Common myeloid progenitor, CD34-positive (primary cell): ENCODE measurements at regions not wholly inside any gene's neighbourhood (a gene's known extent, or its start where the extent isn't known, plus 50 kb on each side); places are given as distances from the start of the nearest gene placed in this dataset.

Experiments
- CTCF ChIA-PET: fragments of 350-600 bp; sonication (Branson Sonifier 250); formaldehyde crosslinking; loops from one replicate; lab custom pipeline; 2021; ENCODE audit warnings: antibody characterized with exemption; lab: Charles Lee
- POLR2A ChIA-PET: fragments of 350-600 bp; sonication (Branson Sonifier 250); formaldehyde crosslinking; loops from one replicate; lab custom pipeline; 2021; ENCODE audit warnings: antibody characterized with exemption; lab: Charles Lee
- DNase-seq, 3 donors: peaks; one replicate each; pipeline versions ENCODE4 v3.0.0 to v3.0.0-alpha.2; 2013
- H3K27ac ChIP-seq, 2 experiments: 1 replicate in 1 of 2; 2 replicates in 1 of 2; pipeline ENCODE4 v1.7.0; 2013; ENCODE audit warnings: inconsistent platforms in 2 of 2, low read length in 2 of 2, mild to moderate bottlenecking in 2 of 2, low read depth in 1 of 2, moderate library complexity in 1 of 2; ENCODE audit not compliant: severe bottlenecking in 2 of 2, insufficient read depth in 1 of 2, poor library complexity in 1 of 2
- H3K27me3 ChIP-seq, 5 experiments: replicated peaks in 2 of 5; 1 replicate in 3 of 5; 2 replicates in 2 of 5; pipeline versions ENCODE4 v1.6.1 to v1.7.0; 2013; ENCODE audit warnings: low read length in 4 of 5, mild to moderate bottlenecking in 2 of 5, moderate library complexity in 2 of 5, inconsistent platforms in 1 of 5; ENCODE audit not compliant: insufficient read depth in 5 of 5, control insufficient read depth in 4 of 5
- H3K36me3 ChIP-seq, 4 experiments: 1 replicate in 2 of 4; 2 replicates in 2 of 4; pipeline versions ENCODE4 v1.6.1 to v1.7.0; 2013; ENCODE audit warnings: low read length in 3 of 4, control low read depth in 1 of 4, mild to moderate bottlenecking in 1 of 4; ENCODE audit not compliant: control insufficient read depth in 4 of 4, insufficient read depth in 4 of 4
- H3K4me1 ChIP-seq, 4 experiments: 1 replicate in 3 of 4; 2 replicates in 1 of 4; pipeline versions ENCODE4 v1.6.1 to v1.7.1; 2013; ENCODE audit warnings: low read length in 3 of 4, mild to moderate bottlenecking in 3 of 4, control low read depth in 1 of 4, inconsistent platforms in 1 of 4, moderate library complexity in 1 of 4; ENCODE audit not compliant: control insufficient read depth in 4 of 4, insufficient read depth in 4 of 4; ENCODE audit errors: control extremely low read depth in 1 of 4
- H3K4me3 ChIP-seq, 7 experiments: 1 replicate in 4 of 7; 2 replicates in 3 of 7; pipeline versions ENCODE4 v1.5.1 to v1.7.0; 2013; ENCODE audit warnings: mild to moderate bottlenecking in 7 of 7, low read length in 6 of 7, moderate library complexity in 6 of 7, inconsistent platforms in 2 of 7, low read depth in 2 of 7, control low read depth in 1 of 7; ENCODE audit not compliant: insufficient read depth in 4 of 7, control insufficient read depth in 1 of 7; ENCODE audit errors: extremely low read depth in 1 of 7
- H3K9me3 ChIP-seq, 5 experiments: 1 replicate in 4 of 5; 2 replicates in 1 of 5; pipeline versions ENCODE4 v1.6.1 to v1.7.1; 2013; ENCODE audit warnings: low read length in 4 of 5, mild to moderate bottlenecking in 2 of 5, inconsistent platforms in 1 of 5, low read depth in 1 of 5, moderate library complexity in 1 of 5; ENCODE audit not compliant: control insufficient read depth in 4 of 5, insufficient read depth in 2 of 5; ENCODE audit errors: control extremely low read depth in 1 of 5
- WGBS: methylation state at CpG from one replicate; pipeline ENCODE4 v1.1.5; 2013; ENCODE audit not compliant: insufficient coverage; 5-methylcytosine and 5-hydroxymethylcytosine counted together

DNA sequence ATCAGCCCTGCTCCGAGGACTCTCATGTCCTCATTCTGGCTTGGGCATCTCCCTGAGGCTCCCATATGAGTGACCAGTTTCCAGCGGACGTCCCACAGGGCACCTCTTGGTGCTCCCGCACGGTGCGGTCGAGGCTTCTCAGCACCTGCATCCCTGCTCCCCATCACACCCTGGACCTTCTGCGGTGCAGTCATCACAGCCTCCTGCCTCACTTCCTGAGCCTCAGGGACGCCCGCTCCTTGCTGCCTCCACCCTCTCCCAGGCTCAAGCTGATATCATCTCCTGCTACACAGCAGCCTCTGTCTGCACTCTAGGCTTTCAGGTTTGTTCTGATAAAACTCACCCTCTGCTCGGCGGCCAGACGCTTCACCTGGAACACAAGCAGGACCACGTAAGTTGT lies 185.0 kb downstream of the TMEM18 start:
- WGBS, result 93% methylated on average over 14 of the region's 14 CpGs
- H3K4me1 ChIP-seq, result peaks cover 0 to 5% (median 0%) of the 10 kb centered on the region in 4 experiments
- no peak overlapping the region for H3K27ac ChIP-seq
- CTCF ChIA-PET, result no interaction called here
- no peak for DNase-seq
- POLR2A ChIA-PET, result no interaction called here
- H3K4me3 ChIP-seq, result no peak overlapping the region
- H3K27me3 ChIP-seq, result peaks cover 0 to 2% (median 0%) of the 10 kb centered on the region in 5 experiments
- no peaks in the 10 kb centered on the region for H3K9me3 ChIP-seq
- no peaks in the 10 kb centered on the region for H3K36me3 ChIP-seq

DNA sequence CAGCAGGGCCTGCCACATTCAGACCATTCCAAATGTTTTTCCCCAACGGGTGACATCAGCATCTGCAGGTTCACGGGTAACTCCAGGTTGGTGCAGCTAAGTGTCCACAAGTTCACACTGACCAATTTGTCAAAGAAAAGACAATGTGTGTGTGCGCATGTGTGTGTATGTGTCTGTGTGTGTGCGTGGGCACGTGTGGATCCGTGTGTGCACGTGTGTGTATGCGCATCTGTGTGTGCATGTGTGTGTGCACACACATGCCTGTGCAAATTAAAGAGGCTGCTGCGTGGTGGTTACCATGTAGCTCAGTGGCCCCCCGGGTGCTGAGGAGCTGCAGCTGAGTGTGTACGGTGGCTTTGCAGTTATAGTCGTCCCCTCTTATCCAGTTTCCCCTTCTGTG lies 187.4 kb downstream of the TMEM18 start:
- no peak for DNase-seq
- WGBS, result 98% methylated on average over 6 of the region's 12 CpGs
- Histone ChIP-seq H3K9me3 (no peaks in the 10 kb centered on the region), H3K27me3 (peaks cover 0 to 2% (median 0%) of the 10 kb centered on the region in 5 experiments), H3K4me3 (no peak overlapping the region), H3K4me1 (no peaks in the 10 kb centered on the region), H3K27ac (no peak overlapping the region), H3K36me3 (no peaks in the 10 kb centered on the region)
- ChIA-PET POLR2A (no interaction called here), CTCF (no interaction called here)

DNA sequence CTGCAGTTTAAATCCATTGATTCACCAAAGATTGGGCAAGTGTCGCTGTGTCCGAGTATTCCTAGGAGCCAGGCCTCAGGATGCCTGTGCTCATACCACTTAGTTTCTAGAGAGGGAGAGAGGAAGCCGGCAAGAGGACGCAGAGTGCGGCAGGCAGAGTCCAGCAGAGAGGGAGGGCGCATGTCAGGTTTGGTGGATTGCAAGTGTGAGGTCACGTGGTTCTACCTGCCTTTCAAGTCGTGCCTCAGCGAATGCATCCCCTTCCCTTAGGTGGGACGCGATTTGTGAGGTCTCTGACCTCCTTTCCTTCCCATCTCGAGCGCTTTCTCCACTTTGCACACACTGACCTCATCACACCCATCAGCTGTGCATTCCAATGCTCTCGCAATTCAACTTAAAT lies 188.1 kb downstream of the TMEM18 start:
- CTCF ChIA-PET, result no interaction called here
- no peaks in the 10 kb centered on the region for H3K4me1 ChIP-seq
- POLR2A ChIA-PET, result no interaction called here
- H3K9me3 ChIP-seq, result no peaks in the 10 kb centered on the region
- peaks cover 0 to 2% (median 0%) of the 10 kb centered on the region in 5 experiments for H3K27me3 ChIP-seq
- H3K4me3 ChIP-seq, result no peak overlapping the region
- 95% methylated on average over 14 of the region's 14 CpGs for WGBS
- H3K36me3 ChIP-seq, result no peaks in the 10 kb centered on the region
- DNase-seq, result no peak
- H3K27ac ChIP-seq, result no peak overlapping the region

DNA sequence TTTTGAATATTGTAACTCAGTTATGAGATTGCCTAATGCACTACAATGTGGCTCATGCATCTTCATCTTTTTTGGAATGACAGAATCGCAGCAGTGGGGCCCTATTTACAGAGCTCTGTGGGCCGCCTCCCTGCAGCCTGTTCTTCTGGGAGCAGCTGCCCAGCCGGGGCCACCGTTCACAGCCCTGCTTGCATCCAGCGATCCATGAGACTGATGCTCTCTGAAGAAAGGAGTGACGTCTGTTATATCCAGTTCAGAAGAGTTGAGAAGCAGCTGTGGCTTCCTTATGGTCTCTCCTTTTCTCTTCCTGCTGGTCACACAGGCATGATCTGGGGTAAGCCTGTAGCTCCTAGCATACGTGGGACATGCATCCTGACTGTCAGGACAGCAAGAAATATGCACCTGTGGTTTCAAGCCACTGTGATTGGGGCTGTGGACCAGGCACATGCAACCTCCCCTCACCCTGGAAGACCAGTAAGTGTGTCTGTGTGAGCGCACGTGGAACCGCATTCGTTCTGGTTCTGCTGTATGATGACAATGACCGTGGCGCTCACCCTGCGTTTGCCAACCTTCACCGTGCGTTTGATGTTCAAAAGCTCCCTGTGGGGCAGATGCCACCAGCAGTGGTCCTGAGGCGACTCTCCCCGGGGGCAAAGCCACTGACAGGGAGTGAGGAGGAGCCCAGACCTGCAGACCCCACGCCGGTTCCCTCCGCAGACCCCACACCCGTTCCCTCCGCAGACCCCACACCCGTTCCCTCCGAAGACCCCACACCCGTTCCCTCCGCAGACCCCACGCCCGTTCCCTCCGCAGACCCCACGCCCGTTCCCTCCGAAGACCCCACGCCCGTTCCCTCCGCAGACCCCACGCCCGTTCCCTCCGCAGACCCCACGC lies 189.8 kb downstream of the TMEM18 start:
- Histone ChIP-seq H3K4me3 (no peak overlapping the region), H3K9me3 (no peaks in the 10 kb centered on the region), H3K36me3 (no peaks in the 10 kb centered on the region), H3K4me1 (no peaks in the 10 kb centered on the region), H3K27me3 (peaks cover 0 to 7% (median 0%) of the 10 kb centered on the region in 5 experiments), H3K27ac (no peak overlapping the region)
- CTCF ChIA-PET, result no interaction called here
- whole genome bisulfite sequencing, result 91% methylated on average over 22 of the region's 40 CpGs
- DNase-seq, result no peak
- POLR2A ChIA-PET, result no interaction called here

DNA sequence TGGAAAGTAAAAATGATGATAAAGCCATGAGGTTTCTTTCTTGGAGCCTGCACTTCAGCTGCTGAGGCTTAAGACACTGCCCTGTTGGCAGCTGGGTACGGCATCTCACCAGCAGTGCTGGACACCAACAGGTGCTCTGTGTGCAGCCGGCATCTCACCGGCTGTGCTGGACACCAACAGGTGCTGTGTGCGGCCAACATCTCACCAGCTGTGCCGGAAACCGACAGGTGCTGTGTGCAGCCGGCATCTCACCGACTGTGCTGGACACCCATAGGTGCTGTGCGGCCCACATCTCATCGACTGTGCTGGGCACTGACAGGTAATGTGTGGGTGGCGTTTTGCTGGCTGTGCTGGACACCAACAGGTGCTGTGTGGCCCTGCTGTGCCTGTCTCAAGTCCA lies 190.8 kb downstream of the TMEM18 start:
- H3K36me3 ChIP-seq, result no peaks in the 10 kb centered on the region
- peaks cover 0 to 7% (median 0%) of the 10 kb centered on the region in 5 experiments for H3K27me3 ChIP-seq
- 98% methylated on average over 11 of the region's 11 CpGs for WGBS
- ChIA-PET POLR2A (no interaction called here), CTCF (no interaction called here)
- no peak overlapping the region for H3K4me3 ChIP-seq
- no peak overlapping the region for H3K27ac ChIP-seq
- no peak for DNase-seq
- no peaks in the 10 kb centered on the region for H3K4me1 ChIP-seq
- no peaks in the 10 kb centered on the region for H3K9me3 ChIP-seq

DNA sequence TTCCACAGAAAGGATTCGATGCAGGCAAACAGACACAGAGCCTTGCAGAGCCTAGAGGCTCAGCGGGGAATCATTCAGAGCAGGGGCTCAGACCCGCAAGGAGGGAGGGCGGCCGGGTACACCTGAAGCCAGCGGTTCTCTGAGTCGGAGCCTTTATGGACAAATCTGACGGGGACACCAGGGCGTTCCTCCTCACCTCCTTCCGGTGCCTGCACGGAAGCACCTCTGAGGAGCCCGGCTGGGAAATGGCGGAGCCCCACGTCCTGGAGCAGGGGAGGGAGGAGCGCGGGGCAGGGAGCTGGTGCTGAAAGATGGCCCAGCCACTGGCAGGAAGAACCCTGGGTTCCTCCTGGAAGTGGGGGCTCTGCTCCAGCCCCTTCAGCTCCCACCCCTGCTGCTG lies 193.5 kb upstream of the ALKAL2 start:
- no peaks in the 10 kb centered on the region for H3K4me1 ChIP-seq
- no peaks in the 10 kb centered on the region for H3K9me3 ChIP-seq
- H3K4me3 ChIP-seq, result no peak overlapping the region
- POLR2A ChIA-PET, result no interaction called here
- H3K36me3 ChIP-seq, result no peaks in the 10 kb centered on the region
- no peak overlapping the region for H3K27ac ChIP-seq
- CTCF ChIA-PET, result no interaction called here
- WGBS, result 95% methylated on average over 3 of the region's 16 CpGs
- H3K27me3 ChIP-seq, result peaks cover 0 to 21% (median 0%) of the 10 kb centered on the region in 5 experiments
- no peak for DNase-seq

DNA sequence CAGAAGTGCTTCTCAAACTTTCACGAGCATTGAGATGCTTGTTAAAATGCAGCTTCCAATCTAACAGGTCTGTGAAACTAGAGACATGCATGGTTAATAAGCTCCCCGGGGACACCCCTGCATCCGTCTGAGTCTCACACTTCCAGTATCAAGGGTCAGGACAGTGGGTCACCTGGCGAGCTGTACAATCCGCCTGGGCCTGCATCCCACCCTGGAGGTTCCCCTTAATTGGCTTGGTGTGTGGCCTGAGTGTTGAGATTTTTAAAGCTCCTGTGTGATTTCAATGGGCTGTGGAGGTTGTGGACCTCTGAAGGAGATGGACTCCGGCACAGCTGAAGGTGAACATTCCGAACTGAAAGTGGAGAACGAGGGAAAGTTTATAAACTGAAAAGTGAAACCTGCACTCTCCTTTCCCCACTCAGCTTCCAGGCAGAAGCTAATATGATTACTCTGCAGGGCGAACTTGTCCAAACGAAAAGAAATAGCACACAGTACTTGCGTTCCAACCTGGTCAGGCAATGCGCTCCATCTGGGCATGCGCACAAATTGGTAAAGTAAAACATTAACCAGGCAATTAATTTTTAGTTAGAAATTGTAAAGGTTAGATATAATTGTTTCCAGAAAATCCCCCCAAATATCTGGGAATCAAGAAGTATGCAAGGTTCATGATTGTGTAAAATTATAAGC lies 191.7 kb upstream of the ALKAL2 start:
- Histone ChIP-seq H3K9me3 (no peaks in the 10 kb centered on the region), H3K27me3 (peaks cover 0 to 20% (median 0%) of the 10 kb centered on the region in 5 experiments), H3K27ac (no peak overlapping the region), H3K4me3 (no peak overlapping the region), H3K4me1 (no peaks in the 10 kb centered on the region), H3K36me3 (no peaks in the 10 kb centered on the region)
- no peak for DNase-seq
- 96% methylated on average over 9 of the region's 13 CpGs for WGBS
- POLR2A ChIA-PET, result no interaction called here
- CTCF ChIA-PET, result interaction anchor here (0.7 to 1.4 kb wide), 3 partner anchors 12 to 63 kb away, joined by 3 to 4 read pairs (median 3); no protein-coding TSS in a partner anchor
